ENCODE measurements at regions not wholly inside any gene's neighbourhood (a gene's known extent, or its start where the extent isn't known, plus 50 kb on each side); places are given as distances from the start of the nearest gene placed in this dataset.

DNA sequence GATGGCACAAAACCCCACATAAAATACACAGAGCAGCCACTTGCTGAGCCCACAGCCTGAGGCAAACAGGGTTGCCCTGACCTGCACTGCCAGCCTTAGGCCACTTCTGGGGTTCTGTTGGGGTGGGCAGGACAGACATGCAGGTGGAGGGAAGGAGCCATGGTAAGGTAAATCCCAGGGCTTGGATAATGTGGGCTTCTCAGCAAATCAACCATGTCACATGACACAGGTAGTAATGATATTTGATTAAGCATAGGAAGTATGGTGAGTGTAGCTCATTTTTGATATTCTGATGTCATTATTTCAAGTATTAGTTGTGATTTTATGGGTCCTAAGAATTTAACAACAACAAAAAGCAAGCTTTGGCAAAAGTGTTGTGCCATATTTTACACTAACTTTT is 124.6 kb downstream of the FOXA2 start:
- Histone ChIP-seq H3K27ac (no peak overlapping the region), H3K4me3 (no peak overlapping the region)
- no peak for DNase-seq (ENCODE audit: low spot score)
- TF ChIP-seq, protein P1, sequence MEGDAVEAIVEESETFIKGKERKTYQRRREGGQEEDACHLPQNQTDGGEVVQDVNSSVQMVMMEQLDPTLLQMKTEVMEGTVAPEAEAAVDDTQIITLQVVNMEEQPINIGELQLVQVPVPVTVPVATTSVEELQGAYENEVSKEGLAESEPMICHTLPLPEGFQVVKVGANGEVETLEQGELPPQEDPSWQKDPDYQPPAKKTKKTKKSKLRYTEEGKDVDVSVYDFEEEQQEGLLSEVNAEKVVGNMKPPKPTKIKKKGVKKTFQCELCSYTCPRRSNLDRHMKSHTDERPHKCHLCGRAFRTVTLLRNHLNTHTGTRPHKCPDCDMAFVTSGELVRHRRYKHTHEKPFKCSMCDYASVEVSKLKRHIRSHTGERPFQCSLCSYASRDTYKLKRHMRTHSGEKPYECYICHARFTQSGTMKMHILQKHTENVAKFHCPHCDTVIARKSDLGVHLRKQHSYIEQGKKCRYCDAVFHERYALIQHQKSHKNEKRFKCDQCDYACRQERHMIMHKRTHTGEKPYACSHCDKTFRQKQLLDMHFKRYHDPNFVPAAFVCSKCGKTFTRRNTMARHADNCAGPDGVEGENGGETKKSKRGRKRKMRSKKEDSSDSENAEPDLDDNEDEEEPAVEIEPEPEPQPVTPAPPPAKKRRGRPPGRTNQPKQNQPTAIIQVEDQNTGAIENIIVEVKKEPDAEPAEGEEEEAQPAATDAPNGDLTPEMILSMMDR (IDR thresholded peaks at IDR 0.05), result no peak

DNA sequence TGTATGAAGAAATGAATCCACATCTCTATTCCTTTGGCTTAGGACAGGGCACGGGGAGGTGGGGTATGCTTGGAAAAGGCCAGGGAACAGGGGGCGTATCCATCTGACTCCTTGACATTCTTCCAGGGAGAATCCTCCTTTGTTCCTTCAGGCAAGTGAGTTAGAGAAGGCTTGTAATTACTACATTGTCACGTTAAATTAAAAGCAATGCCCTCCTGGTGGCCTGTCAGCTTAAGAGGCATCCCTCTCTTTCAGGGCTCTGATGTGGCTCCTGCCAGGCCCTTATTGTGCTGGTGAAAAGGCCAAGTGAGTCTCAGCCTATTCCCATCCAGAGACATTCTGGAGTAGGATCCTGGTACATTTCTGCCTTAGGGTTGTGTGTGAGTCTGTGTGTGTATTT is 128.3 kb downstream of the FOXA2 start:
- no peak overlapping the region for H3K27ac ChIP-seq
- TF ChIP-seq, protein P1 (IDR thresholded peaks at IDR 0.05), result no peak
- H3K4me3 ChIP-seq, result no peak overlapping the region
- no peak for DNase-seq (ENCODE audit: low spot score)

DNA sequence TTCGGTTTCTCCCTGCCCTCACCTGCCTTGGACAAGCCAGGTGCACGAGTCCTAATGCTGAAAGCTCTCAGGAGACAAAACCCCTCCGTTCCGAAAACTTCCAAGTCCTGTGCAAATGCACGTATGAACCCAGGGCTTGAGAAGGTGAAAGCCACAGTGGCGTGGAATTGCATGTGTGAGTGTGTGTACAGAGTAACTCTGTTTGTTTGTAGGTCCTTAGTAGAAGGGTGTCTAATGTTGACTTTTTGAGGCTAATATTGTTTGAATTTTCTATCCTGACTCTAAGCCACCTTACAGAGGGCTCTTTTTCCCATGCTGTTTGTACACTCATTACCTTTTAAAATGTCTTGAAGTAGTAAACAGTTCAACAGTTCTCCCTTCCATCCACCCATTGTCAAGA is 129.1 kb downstream of the FOXA2 start:
- Histone ChIP-seq H3K27ac (no peak overlapping the region), H3K4me3 (no peak overlapping the region)
- TF ChIP-seq, protein P1 (IDR thresholded peaks at IDR 0.05), result no peak
- DNase-seq (ENCODE audit: low spot score), result no peak

DNA sequence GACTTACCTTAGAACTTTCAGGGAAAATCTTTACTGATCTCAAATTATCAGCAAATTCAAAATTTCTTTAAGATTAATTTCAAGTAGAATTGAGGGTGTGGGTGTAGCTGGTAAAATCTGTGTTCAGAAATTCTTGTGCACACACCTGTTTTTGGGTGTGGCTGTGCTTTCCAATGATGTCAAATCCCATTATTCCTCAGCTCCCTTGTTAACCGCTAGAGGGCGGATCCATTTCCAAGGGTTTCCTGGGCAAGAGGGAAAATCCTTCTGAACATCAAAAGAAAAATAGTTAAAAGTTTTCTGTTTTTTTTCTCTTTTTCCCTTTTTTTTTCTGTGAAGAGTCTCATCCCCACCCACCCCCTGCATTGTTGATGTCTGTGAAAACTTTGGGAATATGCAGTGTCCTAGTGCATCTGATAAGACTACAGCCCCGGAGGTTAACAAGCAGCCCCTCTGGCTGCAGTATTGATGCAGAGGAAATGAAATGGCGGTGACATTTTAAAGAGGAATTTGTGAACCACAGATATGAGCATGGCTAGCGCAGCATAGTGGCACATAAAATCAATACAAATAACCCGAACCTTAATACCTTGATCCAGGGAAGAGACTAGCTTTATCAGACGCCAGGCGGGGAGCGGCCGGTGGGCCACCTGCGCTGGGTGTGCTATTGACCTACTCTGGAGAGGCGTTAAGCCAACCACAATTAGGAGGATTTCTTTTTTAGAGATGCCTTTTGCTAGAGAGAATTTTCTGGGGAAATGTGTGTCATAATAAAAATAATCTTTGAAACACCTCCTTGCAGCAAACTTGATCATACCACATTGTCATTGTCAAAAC is 130.9 kb downstream of the FOXA2 start:
- TF ChIP-seq, protein P1 (IDR thresholded peaks at IDR 0.05), result peak; percentile 16
- Histone ChIP-seq H3K4me3 (no peak overlapping the region), H3K27ac (no peak overlapping the region)
- DNase-seq (ENCODE audit: low spot score), result no peak

DNA sequence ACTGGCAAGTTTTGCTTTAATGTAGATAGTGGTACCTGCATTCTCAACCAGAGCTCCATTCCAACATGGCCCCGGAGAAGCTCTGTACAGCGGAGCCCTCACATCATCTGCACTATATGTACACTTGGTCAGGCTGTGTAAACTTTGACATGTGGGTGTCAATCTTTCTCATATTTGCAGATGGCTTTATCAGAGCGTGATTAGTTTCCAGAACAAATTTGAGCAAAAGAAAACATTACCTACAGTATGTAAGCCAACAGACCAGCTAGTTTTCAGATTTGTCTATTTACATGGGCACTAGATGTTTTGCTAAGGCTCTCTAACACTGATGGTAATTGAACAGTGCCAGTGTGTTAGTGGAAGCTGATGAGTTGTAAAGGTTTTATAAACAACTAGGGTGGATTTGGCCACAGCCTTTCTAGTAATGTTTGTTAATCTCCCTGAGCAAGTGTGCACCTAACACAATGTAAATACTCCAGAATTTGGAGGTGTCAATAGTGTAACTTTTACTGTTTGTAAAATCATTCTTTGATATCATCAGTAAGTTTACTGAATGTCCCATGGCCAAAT is 131.8 kb downstream of the FOXA2 start:
- Histone ChIP-seq H3K27ac (no peak overlapping the region), H3K4me3 (no peak overlapping the region)
- DNase-seq (ENCODE audit: low spot score), result no peak
- TF ChIP-seq, protein P1 (IDR thresholded peaks at IDR 0.05), result no peak

DNA sequence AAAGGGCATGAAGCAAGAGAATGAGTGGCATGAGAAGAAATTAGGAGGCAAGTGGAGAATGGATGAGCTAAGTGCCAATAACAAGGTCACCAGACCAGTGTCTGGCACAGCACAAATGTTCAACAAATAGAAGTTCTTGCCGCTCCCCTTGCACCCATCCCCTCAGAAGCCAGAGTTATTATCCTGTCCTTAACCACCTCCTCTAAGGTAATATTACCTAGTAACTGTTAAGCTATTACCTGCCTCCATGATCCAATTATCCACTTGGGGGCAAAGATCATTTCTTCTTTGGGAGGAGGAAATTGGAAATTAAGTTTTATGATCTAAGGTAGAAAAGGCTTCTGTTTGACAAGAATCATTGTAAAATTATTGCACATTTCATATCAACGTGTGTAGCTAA is 133.8 kb downstream of the FOXA2 start:
- DNase-seq (ENCODE audit: low spot score), result no peak
- TF ChIP-seq, protein P1 (IDR thresholded peaks at IDR 0.05), result no peak
- Histone ChIP-seq H3K4me3 (no peak overlapping the region), H3K27ac (no peak overlapping the region)

All from coronary artery (tissue), 2 donors.